Duodenal mucosa (tissue), 2 donors: ENCODE measurements at regions not wholly inside any gene's neighbourhood (a gene's known extent, or its start where the extent isn't known, plus 50 kb on each side); places are given as distances from the start of the nearest gene placed in this dataset.
"Not testable (repeated sequence)": the region's sequence is repeated elsewhere in the genome, so short reads cannot be mapped to it uniquely, and the experiment has no call there.

Experiments used
- H3K27ac ChIP-seq: one replicate; pipeline ENCODE4 v1.7.0; 2013; ENCODE audit warnings: low read depth, low read length
- H3K27me3 ChIP-seq, 2 donors: one replicate each; pipeline ENCODE4 v1.7.0; 2013; ENCODE audit warnings: low read length in 2 of 2, control low read depth in 1 of 2; ENCODE audit not compliant: insufficient read depth in 2 of 2, control insufficient read depth in 1 of 2
- H3K36me3 ChIP-seq, 2 donors: one replicate each; pipeline ENCODE4 v1.7.0; 2013; ENCODE audit warnings: low read length in 2 of 2, control low read depth in 1 of 2; ENCODE audit not compliant: insufficient read depth in 2 of 2, control insufficient read depth in 1 of 2
- H3K4me1 ChIP-seq, 2 donors: one replicate each; pipeline ENCODE4 v1.7.0; 2013; ENCODE audit warnings: low read length in 2 of 2, control low read depth in 1 of 2; ENCODE audit not compliant: insufficient read depth in 2 of 2, control insufficient read depth in 1 of 2
- H3K4me3 ChIP-seq, 2 donors: one replicate each; pipeline ENCODE4 v1.7.0; 2013; ENCODE audit warnings: low read length in 2 of 2, low read depth in 1 of 2
- H3K9ac ChIP-seq, 2 donors: one replicate each; pipeline ENCODE4 v1.7.0; 2013; ENCODE audit warnings: low read length in 2 of 2, low read depth in 1 of 2
- H3K9me3 ChIP-seq, 2 donors: one replicate each; pipeline ENCODE4 v1.7.0; 2013; ENCODE audit warnings: low read length in 2 of 2, control low read depth in 1 of 2; ENCODE audit not compliant: control insufficient read depth in 1 of 2

GRCh38 chr1:120257064-120257777 is 80.9 kb upstream of the SEC22B start:
- not testable (repeated sequence) for H3K4me1 ChIP-seq, H3K36me3 ChIP-seq, H3K9me3 ChIP-seq, H3K27ac ChIP-seq, H3K4me3 ChIP-seq, H3K27me3 ChIP-seq, H3K9ac ChIP-seq

GRCh38 chr1:120250756-120251155 is 74.4 kb upstream of the SEC22B start:
- not testable (repeated sequence) for H3K9me3 ChIP-seq, H3K9ac ChIP-seq, H3K4me1 ChIP-seq, H3K27ac ChIP-seq, H3K36me3 ChIP-seq, H3K4me3 ChIP-seq, H3K27me3 ChIP-seq

DNA sequence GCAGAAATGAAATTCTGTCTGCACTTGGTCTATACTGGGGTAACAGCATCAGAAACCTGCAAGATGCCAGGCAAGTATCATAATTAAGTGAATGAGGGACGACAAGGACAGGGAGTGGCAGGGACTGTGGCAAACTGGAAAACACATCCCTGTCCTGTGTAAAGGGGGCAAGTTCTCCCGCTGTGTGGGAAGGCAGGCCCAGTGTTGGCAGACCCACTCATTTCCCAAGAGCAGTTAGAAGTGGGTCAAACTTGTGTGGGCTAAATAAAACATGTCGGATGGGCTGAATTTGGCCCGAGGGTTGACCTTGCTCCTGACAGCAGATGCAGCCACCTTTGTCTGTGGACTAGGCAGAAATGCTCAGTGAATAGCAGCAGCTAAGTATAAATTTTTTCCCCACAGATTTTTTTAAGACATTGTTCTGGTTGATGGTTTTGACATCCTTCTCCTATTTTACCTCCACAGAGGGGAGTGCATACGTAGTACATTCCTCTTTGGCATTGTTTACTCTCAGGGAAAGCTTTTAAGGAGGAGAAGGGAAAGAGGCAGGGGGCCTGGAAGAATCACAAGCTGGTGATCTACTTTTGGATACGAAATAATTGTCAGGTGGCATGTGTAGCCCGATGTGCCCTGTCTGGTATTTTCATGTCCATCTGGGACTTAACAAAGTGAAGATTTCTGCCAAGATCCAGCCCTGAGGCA is 72.6 kb upstream of the SEC22B start:
- not testable (repeated sequence) for H3K27me3 ChIP-seq, H3K9me3 ChIP-seq, H3K4me1 ChIP-seq, H3K9ac ChIP-seq, H3K27ac ChIP-seq, H3K4me3 ChIP-seq, H3K36me3 ChIP-seq

- H3K27ac ChIP-seq, H3K36me3 ChIP-seq, H3K4me1 ChIP-seq, H3K9me3 ChIP-seq, H3K9ac ChIP-seq, H3K4me3 ChIP-seq, H3K27me3 ChIP-seq: not testable (repeated sequence)
Measured at GRCh38 chr1:120248203-120248602, 71.9 kb upstream of the SEC22B start.

DNA sequence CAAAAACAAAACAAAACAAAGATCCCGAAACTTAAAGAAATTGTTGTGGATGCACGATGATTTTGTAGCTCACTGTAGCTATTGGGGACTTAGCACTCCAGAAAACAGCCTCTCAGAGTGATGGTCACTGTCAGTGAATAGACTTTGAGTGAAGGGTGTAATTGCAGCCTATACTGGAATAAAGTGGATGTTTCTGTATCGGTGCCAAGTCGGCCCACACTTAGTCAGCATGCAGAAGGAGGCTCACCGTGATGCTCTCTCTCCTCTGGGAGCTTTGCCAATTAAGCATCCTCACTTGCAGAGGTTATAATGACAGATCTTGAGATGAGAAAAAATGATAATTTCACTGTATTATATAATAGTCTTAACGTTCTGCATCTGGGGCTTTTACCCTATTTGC is 67.5 kb upstream of the SEC22B start:
- not testable (repeated sequence) for H3K9ac ChIP-seq, H3K27ac ChIP-seq, H3K9me3 ChIP-seq, H3K36me3 ChIP-seq, H3K4me1 ChIP-seq, H3K4me3 ChIP-seq, H3K27me3 ChIP-seq

GRCh38 chr1:120242582-120242981 is 66.3 kb upstream of the SEC22B start:
- H3K9me3 ChIP-seq, H3K36me3 ChIP-seq, H3K27me3 ChIP-seq, H3K9ac ChIP-seq, H3K4me1 ChIP-seq, H3K27ac ChIP-seq, H3K4me3 ChIP-seq: not testable (repeated sequence)

DNA sequence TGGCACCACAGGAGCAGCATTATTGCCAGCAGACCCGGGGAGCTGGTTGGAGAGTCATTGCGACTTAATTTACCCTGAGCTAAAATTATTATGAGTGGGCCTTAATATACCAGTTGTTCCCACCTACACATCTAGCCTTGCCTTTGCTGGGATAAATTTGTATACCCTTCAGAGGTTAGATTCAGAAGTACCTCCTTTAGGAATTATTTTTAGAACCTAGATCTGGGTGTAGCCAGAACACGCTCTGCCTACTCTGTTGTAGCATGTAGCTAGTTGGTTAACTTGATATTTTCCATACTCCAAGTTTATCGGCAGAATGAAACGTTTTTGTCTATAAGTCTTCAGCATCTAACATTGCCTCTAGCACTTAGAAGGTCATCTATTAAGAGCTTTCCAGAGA is 65.5 kb upstream of the SEC22B start:
- H3K27me3 ChIP-seq, H3K36me3 ChIP-seq, H3K4me3 ChIP-seq, H3K4me1 ChIP-seq, H3K9me3 ChIP-seq, H3K27ac ChIP-seq, H3K9ac ChIP-seq: not testable (repeated sequence)

- not testable (repeated sequence) for H3K36me3 ChIP-seq, H3K4me1 ChIP-seq, H3K27me3 ChIP-seq, H3K9ac ChIP-seq, H3K27ac ChIP-seq, H3K4me3 ChIP-seq, H3K9me3 ChIP-seq
Measured at GRCh38 chr1:120240181-120240580, 63.9 kb upstream of the SEC22B start.

- H3K9me3 ChIP-seq, H3K4me3 ChIP-seq, H3K36me3 ChIP-seq: not testable (repeated sequence)
Measured at GRCh38 chr1:120239351-120239750, 63.0 kb upstream of the SEC22B start.

DNA sequence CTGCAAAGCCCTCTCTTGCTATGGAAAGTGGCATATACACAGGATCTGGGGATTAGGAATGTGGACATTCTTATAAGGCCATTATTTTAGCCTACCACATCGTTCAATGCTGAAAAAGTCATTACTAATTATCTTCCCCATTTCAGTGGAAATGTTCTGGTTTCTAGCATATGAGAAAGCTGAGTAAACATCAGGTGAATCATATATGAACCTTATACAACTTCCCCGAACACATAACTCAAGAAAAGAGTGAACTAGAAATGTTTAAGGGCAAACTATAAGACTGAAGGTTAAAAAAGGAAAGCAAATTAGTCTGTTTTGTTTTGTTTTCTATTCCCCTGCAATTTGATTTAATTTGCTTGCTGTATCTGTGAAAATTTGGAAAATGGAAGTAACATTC is 62.5 kb upstream of the SEC22B start:
- H3K9ac ChIP-seq, H3K36me3 ChIP-seq, H3K27me3 ChIP-seq, H3K9me3 ChIP-seq, H3K4me3 ChIP-seq, H3K4me1 ChIP-seq, H3K27ac ChIP-seq: not testable (repeated sequence)

More at GRCh38 chr1:120239351-120239750, 63.0 kb upstream of the SEC22B start:
- not testable (repeated sequence) for H3K27ac ChIP-seq, H3K9ac ChIP-seq, H3K27me3 ChIP-seq, H3K4me1 ChIP-seq

- not testable (repeated sequence) for H3K9ac ChIP-seq, H3K36me3 ChIP-seq, H3K4me1 ChIP-seq, H3K27ac ChIP-seq, H3K9me3 ChIP-seq, H3K27me3 ChIP-seq, H3K4me3 ChIP-seq
Measured at GRCh38 chr1:120233661-120234018, 57.3 kb upstream of the SEC22B start.
